ENCODE measurements at regions not wholly inside any gene's neighbourhood (a gene's known extent, or its start where the extent isn't known, plus 50 kb on each side); places are given as distances from the start of the nearest gene placed in this dataset.
"Not testable (repeated sequence)": the region's sequence is repeated elsewhere in the genome, so short reads cannot be mapped to it uniquely, and the experiment has no call there.

DNA sequence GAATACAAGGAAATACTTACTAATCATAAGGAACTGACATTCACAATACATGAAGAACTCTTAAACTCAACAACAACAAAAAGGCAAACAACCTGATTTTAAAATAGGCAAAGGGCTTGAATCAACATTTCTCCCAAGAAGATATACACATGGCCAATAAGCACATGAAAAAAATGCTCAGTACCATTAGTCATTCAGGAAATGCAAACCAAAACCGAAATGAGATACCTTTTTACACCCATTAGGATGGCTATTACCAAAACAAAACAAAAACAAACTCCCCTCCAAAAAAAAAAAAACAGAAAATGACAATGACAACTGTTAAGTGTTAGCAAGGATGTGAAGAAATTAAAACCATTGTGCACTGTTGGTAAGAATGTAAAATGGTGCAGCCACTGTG lies 104.1 kb upstream of the ZNF462 start:
- no peak for DNase-seq (ENCODE audit: low spot score)

DNA sequence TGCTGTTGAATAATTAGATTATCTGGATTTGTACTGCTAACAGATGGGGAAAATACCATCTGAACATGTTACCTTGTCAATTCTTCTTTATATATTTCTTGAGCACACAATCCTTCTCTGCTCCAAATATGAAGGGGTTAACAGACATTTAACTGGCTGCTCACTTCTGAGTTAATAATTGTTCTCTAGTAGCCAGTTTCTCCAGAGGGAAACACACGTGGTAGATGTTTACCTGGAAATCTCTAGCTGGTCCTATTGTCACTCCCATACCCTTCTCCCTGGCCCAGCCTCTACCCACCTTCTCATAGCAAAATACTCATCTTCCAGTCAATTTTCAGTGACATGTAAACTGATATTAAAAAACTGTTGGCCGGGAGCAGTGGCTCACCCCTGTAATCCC lies 101.5 kb upstream of the ZNF462 start:
- DNase-seq (ENCODE audit: low spot score) = no peak

DNA sequence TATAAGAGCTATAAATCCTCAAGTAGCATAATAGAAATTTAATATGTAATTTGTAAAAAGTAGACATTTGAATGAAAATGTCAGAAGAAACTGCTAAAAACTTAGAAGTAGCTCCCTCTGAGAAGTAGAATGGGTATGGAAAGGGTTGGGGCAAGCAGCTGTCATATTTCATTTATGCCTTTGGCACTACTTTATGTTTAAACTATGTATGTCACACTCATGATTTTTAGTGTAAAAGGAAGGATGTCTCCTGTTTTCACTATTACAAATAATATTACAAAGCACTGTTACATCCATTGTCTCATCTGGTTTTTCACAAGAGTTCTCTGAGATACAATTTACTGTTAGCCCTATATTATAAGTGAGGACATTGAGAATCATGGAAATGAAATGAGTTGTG lies 96.3 kb upstream of the ZNF462 start:
- no peak for DNase-seq (ENCODE audit: low spot score)

DNA sequence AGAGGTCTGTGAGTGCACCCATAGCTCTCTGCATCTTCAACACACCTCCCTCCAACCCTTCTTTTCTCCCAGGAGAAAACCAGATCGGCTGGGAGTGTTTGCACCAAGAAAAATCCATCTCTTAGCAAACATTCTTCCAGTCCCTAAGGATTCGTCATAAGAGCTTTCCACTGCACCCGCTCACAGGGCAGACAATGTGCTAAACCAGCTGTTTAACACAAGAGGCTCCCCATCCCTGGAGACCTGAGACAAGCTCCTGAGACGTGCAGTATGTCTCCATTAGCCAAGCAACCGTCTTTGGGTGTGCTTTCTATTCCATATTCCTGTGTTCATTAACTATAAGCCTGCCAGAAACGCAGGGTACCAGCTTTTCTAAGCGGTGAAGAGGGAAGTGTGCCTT lies 93.6 kb upstream of the ZNF462 start:
- no peak for DNase-seq (ENCODE audit: low spot score)

DNA sequence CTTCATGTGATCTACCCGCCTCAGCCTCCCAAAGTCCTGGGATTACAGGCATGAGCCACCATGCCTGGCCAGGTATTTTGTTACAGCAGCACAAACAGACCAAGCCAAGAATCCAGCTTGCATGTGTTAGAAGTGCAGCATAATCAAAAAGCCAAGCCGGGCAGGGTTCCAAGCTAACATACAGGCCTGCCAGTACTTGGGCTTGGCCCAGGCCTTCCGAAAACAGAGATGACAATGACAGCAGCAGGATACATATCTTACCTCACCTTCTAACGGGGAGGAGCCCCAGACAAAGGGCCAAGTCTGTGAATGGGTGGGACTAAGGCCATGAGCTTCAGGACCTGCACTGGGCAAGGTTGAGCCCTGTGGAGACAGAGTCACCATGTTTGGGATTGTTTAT lies 91.4 kb upstream of the ZNF462 start:
- DNase-seq (ENCODE audit: low spot score) = no peak

DNA sequence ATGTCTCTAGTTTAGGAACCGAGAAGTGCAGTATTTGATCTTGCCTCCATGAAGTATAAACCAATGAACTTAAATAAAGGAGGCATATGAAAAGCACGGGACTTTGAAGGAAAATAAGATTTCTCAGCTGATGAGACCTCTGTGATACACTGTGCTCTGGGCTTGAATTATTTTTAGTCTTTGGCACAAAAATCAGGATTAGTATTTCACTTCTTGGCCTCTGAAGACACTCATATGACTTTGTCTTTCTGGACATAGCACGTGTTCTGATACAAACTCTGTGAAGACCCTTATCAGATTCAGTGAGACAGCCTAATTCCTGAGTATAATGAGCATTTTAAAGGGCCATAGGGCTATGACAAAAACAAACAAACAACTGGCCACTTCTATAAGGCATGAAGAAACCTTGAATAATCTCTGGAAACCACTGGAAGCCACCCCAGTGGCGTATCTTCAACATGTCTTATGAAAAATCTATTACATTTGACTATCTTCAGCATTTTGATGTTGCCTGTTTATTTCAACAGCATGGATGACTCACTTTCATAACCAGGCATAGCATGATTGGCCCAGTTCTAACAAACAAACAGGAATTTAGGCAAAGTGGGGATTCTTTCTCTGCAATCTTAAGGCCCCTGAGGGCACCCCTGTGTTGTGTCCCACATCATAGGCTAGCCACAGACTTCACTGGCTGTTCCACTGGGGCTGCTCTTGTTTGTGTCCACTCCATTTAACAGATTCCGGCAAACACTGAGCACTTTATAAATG lies 90.3 kb upstream of the ZNF462 start:
- no peak for DNase-seq (ENCODE audit: low spot score)

DNA sequence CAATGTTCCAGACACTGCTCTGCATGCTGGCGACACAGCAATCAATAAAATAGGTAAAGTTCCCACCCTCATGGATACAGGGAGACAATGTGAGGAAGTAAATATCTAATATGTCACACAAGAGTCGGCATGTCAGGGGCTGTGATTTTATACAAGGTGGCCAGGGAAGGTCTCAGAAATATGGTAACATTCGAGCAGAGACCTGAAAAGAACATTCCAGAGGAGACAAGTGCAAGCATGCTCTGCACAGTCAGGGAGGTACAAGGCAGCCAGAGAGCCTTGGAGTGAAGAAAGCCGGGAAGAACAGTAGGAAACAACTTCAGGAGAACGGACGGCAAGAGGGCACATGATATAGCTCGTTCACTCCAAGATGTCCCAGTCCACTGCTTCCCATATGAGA lies 89.2 kb upstream of the ZNF462 start:
- DNase-seq (ENCODE audit: low spot score) = no peak

DNA sequence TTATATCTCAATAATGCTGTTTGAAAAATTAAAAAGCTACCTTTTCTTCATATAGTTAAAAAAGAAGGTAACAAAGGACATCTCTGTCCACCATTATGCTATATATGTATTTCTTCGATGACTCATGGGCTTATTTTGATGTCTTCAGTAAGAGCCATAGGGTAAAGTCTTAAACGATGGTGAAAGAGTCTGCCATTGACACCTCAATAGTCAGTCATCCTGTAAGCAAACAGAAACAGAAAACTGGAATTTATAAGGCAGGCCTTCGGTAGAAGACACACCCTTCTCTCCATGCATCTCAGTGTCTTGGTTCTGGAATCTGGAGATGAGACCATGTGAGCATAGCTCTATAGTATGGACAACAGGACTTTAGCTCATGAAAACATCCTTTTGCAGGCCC lies 87.0 kb upstream of the ZNF462 start:
- DNase-seq (ENCODE audit: low spot score) = no peak

DNA sequence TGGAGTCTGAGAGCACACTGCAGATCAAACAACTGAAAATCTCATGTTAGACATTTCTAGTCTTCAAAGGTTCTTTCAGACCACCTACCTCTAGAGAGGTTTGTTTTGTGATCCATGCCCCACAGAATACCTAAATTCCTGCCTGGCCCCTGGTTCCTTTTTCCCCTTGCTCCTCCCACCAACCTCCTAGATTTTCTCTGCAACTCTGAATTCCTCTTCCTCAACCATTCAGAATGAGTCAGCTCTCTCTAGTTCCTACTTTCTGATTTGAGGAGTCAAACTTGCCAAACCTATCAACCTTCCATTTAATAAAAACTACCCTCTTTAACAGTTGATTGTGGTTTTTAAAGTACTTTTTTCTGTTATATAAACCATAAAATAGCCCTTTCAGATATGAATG lies 83.2 kb upstream of the ZNF462 start:
- DNase-seq (ENCODE audit: low spot score) = no peak

DNA sequence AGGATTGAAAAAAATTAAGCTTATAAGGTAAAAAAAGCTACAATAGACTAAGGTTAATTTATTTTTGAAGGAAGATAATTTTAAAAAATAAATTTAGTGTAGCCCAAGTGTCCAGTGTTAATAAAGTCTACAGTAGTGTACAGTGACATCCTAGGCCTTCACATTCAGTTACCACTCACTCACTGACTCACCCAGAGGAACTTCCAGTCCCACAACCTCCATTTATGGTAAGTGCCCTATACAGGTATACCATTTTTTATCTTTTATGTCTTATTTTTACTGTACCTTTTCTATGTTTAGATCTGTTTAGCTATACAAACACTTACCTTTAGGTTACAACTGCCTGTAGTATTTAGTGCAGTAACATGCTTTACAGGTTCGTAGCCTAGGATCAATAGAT lies 79.8 kb upstream of the ZNF462 start:
- DNase-seq (ENCODE audit: low spot score) = no peak

DNA sequence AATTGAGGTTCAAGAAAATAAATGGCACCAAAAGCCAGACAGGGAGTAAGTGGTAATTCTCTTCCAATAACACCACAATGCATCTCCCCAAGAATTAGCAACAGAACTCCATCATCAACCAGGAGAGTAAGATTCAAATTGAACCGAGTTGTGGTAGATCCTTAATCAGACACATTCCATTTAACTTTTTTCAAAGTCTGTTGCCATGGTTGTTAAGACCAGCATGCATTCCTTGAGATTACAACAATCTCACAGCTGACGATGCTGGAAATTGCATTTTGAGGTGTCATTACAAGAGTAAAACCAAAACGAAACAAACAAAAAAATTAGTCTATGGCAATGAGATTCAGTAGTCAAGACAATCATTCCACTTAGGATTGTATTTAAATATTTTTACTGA lies 78.9 kb upstream of the ZNF462 start:
- no peak for DNase-seq (ENCODE audit: low spot score)

DNA sequence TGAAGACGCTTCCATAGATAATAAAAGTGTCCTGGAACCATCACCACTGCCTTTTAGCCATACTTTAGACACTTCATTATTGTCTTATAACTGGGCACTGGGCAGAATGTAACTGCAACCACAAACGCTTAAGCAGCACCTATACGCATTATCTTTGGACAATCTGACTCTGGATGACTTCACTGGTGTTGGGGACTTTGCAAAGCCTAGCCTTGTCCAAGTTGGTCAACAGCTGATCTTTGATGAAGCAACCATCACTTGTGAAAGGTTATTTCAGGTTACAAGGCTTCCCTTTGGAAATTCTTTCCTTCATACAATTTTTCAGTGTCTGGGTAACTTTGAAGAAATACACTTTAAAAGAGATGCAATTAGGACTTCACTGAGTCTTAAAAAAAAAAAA lies 77.8 kb upstream of the ZNF462 start:
- no peak for DNase-seq (ENCODE audit: low spot score)

DNA sequence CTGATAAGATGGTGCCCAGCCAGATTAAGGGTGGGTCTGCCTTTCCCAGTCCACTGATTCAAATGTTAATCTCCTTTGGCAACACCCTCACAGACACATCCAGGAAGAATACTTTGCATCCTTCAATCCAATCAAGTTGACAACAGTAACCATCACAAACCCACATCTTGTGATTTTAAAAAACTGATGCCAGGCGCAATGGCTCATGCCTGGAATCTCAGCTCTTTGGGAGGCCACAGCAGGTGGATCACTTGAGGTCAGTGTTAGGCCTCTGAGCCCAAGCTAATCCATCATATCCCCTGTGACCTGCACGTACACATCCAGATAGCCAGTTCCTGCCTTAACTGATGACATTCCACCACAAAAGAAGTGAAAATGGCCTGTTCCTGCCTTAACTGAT lies 74.9 kb upstream of the ZNF462 start:
- DNase-seq (ENCODE audit: low spot score) = not testable (repeated sequence)

DNA sequence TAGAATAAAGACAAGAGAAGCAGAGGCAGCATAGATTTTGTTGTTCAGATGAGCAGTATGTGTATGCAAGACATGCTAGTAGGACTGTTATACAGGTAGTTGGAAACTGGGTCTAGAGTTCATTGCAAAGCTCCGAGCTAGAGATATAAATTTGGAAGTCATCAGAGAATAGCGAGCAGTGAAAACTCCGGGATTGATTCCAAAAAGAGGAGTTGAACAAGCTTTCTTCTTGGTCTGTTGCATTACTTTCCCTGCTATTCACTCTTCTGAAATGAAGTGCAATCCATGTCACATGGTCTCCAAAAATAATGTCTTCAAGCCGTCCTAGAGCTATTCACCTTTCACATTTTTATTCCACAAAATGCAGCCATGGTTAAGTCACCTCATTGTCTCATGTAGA lies 67.9 kb upstream of the ZNF462 start:
- DNase-seq (ENCODE audit: low spot score) = no peak

DNA sequence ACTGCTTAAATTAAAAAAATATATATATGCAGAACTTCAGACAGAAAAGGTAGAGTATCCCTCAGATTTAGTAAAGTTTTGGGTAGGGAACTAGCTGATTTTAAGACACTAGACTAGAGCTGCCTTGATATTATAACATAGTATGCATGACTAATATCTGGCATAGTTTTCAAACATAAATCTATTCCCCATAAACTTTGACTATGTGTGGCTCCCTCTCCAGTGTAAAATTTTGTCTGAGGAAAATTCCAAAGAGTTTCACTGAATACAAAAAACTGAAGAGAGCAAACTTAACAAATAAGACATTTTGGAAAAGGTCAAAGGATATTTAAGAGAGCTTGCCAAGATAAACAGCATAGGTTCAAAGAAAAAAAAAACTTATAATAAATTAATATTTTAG lies 66.2 kb upstream of the ZNF462 start:
- no peak for DNase-seq (ENCODE audit: low spot score)

DNA sequence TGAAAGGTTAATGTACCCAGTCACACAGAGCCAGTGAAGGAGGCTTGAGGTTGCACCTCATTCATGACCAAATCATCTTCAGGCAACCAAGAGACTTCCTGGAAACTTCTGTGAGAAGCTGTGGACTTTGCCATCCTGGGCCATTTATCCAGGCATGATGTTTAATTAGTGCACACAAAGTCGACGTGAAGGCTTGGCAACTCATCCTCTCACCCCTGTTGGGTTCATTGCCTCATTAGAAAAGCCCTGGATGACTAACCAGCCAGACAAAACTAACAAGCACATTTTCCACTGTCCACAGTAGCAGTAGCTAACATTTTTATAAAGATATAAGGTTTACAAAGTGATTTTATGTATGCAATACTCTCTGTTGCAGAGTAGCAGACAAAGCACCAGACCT lies 65.7 kb upstream of the ZNF462 start:
- DNase-seq (ENCODE audit: low spot score) = no peak

DNA sequence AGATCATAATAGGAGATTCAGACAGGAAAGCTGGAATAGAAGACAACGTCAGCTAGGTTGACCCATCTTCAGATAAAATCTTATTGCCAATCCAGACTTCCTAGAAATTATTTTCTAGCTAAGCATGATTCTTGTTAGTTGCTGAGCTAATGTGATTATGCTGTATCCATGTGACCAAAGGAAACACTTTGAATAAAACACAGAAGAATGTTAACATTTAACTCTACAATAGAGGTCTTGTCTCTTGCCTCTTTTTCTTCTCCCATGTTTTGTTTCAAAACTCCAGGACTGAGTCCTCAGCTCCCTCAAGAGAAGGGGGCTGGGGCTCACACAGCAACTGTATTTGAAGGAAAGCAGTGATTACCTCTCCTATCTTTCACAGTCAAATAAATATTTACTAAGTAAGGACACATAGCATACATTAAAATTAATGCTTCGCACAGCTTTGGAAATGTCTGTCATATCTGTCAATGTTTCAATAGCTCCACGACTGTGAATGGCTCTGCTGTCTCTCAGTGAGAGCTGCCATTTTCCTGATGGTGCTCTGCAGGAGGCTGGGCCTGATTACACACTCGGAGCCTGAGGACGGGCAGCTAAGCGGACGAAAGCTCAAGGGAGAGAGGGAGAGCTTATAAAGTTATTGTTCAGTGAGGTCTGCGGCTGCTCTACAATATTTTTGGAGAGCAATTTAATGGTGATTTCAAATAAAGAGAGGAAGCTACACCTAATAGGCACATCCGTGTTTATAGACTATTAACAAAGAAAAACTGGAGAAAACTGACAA lies 64.8 kb upstream of the ZNF462 start:
- DNase-seq (ENCODE audit: low spot score) = no peak

DNA sequence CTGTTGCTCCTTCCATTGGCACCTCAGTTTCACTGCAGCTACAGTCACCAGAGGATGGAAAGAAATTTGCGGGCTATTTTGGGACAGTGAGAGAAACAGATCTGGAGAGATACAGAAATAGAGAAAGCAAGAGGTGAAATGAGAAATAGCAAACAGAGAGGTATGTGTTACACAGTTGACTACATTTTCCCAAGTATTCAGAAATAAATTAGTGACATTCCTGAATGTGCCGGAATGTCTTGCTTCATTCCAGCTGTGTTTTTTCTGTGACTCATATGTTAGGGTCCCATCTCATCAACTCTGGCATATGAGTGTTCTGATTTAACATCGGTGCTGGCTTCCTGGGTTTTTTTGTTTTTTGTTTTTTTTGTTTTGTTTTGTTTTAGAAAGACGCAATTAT lies 63.8 kb upstream of the ZNF462 start:
- no peak for DNase-seq (ENCODE audit: low spot score)

DNA sequence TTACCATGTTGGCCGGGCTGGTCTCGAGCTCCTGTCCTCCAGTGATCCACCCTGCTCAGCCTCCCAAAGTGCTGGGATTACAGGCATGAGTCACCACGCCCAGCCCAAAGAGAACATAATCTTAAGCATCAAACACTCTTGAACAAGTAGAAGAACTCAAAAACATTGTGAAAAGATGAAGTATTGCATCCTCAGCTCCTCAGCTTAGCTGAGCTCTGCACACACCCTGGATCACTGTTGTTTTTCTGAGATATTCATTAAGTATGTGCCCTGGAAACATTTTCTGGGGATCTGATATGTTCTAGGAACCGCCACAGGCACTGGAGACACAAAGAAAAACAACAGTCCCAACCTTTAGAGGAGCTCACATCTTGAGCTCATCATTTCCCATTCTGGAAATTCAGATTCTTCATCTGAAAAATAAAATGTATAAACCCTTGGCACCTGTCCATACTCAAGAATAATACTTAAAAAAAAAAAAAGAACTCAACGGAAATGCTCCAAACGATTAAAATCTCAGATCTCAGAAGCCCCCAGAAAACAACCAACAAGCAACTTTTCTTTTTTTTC lies 62.2 kb upstream of the ZNF462 start:
- DNase-seq (ENCODE audit: low spot score) = no peak

DNA sequence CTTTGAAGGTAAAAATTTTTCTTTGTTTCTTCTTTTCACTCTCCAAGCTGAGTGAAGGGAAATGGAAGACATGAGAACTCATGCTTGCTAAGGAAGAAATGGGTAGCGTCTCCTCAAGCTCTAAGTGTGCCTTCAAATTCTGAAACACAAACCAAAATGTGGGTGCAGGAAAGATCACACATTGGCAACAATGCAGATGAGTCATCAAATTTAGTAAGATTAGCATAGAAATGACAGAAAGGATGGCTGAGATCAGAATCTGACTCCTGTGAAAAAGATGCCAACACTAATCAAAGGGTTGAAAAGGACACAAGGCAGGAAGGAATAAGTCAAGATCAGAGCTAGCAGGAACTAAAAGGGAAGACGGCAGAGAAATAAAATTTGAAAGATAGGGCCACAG lies 61.1 kb upstream of the ZNF462 start:
- DNase-seq (ENCODE audit: low spot score) = no peak

All from HuH-7 (cell line).